Ishikawa (cell line): ENCODE measurements at regions not wholly inside any gene's neighbourhood (a gene's known extent, or its start where the extent isn't known, plus 50 kb on each side); places are given as distances from the start of the nearest gene placed in this dataset.

Experiments
- CEBPB ChIP-seq: IDR thresholded peaks from 2 replicates; pipeline ENCODE4 v1.6.1; 2012
- CREB1 ChIP-seq: IDR thresholded peaks from 2 replicates; pipeline ENCODE4 v1.6.1; 2012; ENCODE audit warnings: low read depth
- EGR1 ChIP-seq: IDR thresholded peaks from 2 replicates; pipeline ENCODE4 v1.6.1; 2012
- EP300 ChIP-seq: IDR thresholded peaks from 2 replicates; pipeline ENCODE4 v1.6.1; 2012; ENCODE audit warnings: borderline replicate concordance
- FOXM1 ChIP-seq: IDR thresholded peaks from 2 replicates; pipeline ENCODE4 v1.6.1; 2012; ENCODE audit warnings: low read depth, borderline replicate concordance
- NFIC ChIP-seq: IDR thresholded peaks from 2 replicates; pipeline ENCODE4 v1.6.1; 2012
- RAD21 ChIP-seq: IDR thresholded peaks from 2 replicates; pipeline ENCODE4 v1.6.1; 2012; ENCODE audit warnings: low read depth
- TAF1 ChIP-seq: IDR thresholded peaks from 2 replicates; pipeline ENCODE4 v1.6.1; 2012; ENCODE audit warnings: low read depth, mild to moderate bottlenecking
- TCF12 ChIP-seq: IDR thresholded peaks from 2 replicates; pipeline ENCODE4 v1.6.1; 2012; ENCODE audit warnings: low read depth
- TEAD4 ChIP-seq: IDR thresholded peaks from 2 replicates; pipeline ENCODE4 v1.6.1; 2012
- YY1 ChIP-seq: IDR thresholded peaks from 2 replicates; pipeline ENCODE4 v1.6.1; 2012; ENCODE audit warnings: low read depth
- ZBTB7A ChIP-seq: IDR thresholded peaks from 2 replicates; pipeline ENCODE4 v1.6.1; 2012; ENCODE audit warnings: low read depth
- TF ChIP-seq, protein P1 (sequence below): IDR thresholded peaks from 2 replicates; pipeline ENCODE4 v1.6.1; 2012; ENCODE audit warnings: low read depth, mild to moderate bottlenecking
- TF ChIP-seq, protein P2 (sequence below): IDR thresholded peaks from 2 replicates; pipeline ENCODE4 v1.6.1; 2012
- TF ChIP-seq, protein P3 (sequence below): IDR thresholded peaks from 2 replicates; pipeline ENCODE4 v1.6.1; 2012

- TF ChIP-seq CEBPB (no peak), TEAD4 (no peak), YY1 (no peak), TAF1 (no peak), CREB1 (no peak), ZBTB7A (no peak), TCF12 (no peak), EGR1 (no peak), EP300 (no peak), RAD21 (no peak), NFIC (no peak), FOXM1 (no peak)
- TF ChIP-seq, protein P1, sequence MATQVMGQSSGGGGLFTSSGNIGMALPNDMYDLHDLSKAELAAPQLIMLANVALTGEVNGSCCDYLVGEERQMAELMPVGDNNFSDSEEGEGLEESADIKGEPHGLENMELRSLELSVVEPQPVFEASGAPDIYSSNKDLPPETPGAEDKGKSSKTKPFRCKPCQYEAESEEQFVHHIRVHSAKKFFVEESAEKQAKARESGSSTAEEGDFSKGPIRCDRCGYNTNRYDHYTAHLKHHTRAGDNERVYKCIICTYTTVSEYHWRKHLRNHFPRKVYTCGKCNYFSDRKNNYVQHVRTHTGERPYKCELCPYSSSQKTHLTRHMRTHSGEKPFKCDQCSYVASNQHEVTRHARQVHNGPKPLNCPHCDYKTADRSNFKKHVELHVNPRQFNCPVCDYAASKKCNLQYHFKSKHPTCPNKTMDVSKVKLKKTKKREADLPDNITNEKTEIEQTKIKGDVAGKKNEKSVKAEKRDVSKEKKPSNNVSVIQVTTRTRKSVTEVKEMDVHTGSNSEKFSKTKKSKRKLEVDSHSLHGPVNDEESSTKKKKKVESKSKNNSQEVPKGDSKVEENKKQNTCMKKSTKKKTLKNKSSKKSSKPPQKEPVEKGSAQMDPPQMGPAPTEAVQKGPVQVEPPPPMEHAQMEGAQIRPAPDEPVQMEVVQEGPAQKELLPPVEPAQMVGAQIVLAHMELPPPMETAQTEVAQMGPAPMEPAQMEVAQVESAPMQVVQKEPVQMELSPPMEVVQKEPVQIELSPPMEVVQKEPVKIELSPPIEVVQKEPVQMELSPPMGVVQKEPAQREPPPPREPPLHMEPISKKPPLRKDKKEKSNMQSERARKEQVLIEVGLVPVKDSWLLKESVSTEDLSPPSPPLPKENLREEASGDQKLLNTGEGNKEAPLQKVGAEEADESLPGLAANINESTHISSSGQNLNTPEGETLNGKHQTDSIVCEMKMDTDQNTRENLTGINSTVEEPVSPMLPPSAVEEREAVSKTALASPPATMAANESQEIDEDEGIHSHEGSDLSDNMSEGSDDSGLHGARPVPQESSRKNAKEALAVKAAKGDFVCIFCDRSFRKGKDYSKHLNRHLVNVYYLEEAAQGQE, result no peak
- TF ChIP-seq, protein P2, sequence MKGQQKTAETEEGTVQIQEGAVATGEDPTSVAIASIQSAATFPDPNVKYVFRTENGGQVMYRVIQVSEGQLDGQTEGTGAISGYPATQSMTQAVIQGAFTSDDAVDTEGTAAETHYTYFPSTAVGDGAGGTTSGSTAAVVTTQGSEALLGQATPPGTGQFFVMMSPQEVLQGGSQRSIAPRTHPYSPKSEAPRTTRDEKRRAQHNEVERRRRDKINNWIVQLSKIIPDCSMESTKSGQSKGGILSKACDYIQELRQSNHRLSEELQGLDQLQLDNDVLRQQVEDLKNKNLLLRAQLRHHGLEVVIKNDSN, result no peak
- TF ChIP-seq, protein P3, sequence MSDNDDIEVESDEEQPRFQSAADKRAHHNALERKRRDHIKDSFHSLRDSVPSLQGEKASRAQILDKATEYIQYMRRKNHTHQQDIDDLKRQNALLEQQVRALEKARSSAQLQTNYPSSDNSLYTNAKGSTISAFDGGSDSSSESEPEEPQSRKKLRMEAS, result no peak
These were observed 99.4 kb upstream of the STK26 start for GRCh38 chrX:131923614-131924250.

- TF ChIP-seq CREB1 (no peak), ZBTB7A (no peak), TEAD4 (no peak), CEBPB (no peak), TAF1 (no peak), TCF12 (no peak), YY1 (no peak), EP300 (no peak), FOXM1 (no peak), EGR1 (no peak), RAD21 (no peak)
- TF ChIP-seq, protein P3, result no peak
- TF ChIP-seq, protein P1, result no peak
- TF ChIP-seq, protein P2, result no peak
These were observed 84.4 kb upstream of the STK26 start for GRCh38 chrX:131938749-131939148.

- TF ChIP-seq CREB1 (no peak), NFIC (no peak), EP300 (no peak), EGR1 (no peak)
- TF ChIP-seq, protein P1, result no peak
These were observed 81.1 kb upstream of the STK26 start for GRCh38 chrX:131942034-131942433.

DNA sequence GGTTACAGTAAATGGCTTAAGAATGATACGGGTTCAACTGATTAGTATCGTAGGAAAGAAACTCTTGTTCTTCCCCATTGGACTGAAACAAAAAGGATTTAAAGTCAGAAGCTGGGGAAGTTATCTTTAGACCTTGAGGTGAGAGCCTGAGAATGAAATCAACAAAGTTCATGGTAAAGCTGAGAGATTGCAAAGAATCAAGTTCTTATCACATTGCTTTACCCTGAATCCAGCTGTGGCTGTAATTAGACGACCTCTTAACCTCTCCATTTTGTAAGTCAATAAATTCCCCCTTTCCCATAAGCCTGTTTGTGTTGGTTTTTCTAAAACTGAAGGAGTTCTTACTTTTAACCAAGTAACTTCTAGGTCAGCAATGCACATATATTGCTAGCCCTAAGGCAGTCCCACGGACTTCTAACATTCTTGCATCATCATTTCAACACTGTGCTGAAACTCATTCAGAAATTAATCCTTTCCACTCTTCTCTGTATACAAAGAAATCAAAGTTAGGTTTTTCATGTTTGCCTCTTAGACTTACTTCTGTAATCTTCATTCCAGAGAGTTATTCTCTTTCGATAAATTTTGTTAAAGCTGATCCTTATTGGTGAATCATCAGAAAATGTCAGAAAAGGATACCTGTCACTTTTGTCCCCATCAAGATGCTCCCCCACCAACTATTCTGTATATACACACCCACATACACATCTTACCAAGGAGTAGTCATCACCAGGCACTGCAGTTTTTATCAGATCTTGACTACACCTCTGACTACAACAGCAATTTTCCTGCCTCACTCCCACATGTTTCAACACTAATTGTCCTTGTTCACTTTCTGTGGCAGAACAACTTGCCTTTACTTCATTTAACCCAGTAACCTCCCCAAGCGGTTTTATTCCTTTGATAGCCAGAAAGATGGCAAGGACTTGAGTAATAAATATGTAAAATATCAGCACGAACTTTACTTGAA is 77.9 kb upstream of the STK26 start:
- TF ChIP-seq CREB1 (no peak), NFIC (no peak), EP300 (no peak), TAF1 (no peak), EGR1 (no peak), TCF12 (no peak), YY1 (no peak), FOXM1 (no peak)
- TF ChIP-seq, protein P3, result no peak
- TF ChIP-seq, protein P2, result no peak
- TF ChIP-seq, protein P1, result no peak
